ENCODE measurements at regions not wholly inside any gene's neighbourhood (a gene's known extent, or its start where the extent isn't known, plus 50 kb on each side); places are given as distances from the start of the nearest gene placed in this dataset.

- no peak for TF ChIP-seq CTCF (conservative IDR thresholded peaks at IDR 0.05)
- TF ChIP-seq ZFX (IDR thresholded peaks at IDR 0.05): no peak
Observed at GRCh38 chr1:238139713-238140112, 249.0 kb upstream of the ZP4 start.
